ENCODE measurements at regions not wholly inside any gene's neighbourhood (a gene's known extent, or its start where the extent isn't known, plus 50 kb on each side); places are given as distances from the start of the nearest gene placed in this dataset.
"Not testable (repeated sequence)": the region's sequence is repeated elsewhere in the genome, so short reads cannot be mapped to it uniquely, and the experiment has no call there.

- peaks cover 44% of the 10 kb centered on the region for H3K36me3 ChIP-seq
- not testable (repeated sequence) for DNase-seq, H3K27me3 ChIP-seq, H3K4me3 ChIP-seq, H3K9me3 ChIP-seq
Observed at GRCh38 chr6:141460245-141460644, 672.5 kb upstream of the GJE1 start.

- not testable (repeated sequence) for H3K9me3 ChIP-seq, H3K4me3 ChIP-seq, H3K27me3 ChIP-seq, DNase-seq
- peaks cover 39% of the 10 kb centered on the region for H3K36me3 ChIP-seq
Observed at GRCh38 chr6:141457984-141458383, 674.7 kb upstream of the GJE1 start.

GRCh38 chr6:141452354-141452686, 680.4 kb upstream of the GJE1 start:
- Histone ChIP-seq H3K27me3 (no peaks in the 10 kb centered on the region), H3K36me3 (peaks cover 25% of the 10 kb centered on the region), H3K4me3 (no peak overlapping the region), H3K9me3 (peaks cover 4% of the 10 kb centered on the region; the same call in 1 of the 2 replicates)
- peak; percentile 76 for DNase-seq

- H3K27me3 ChIP-seq = no peaks in the 10 kb centered on the region
- H3K36me3 ChIP-seq = peaks cover 27% of the 10 kb centered on the region
- peaks cover 4% of the 10 kb centered on the region; the same call in 1 of the 2 replicates for H3K9me3 ChIP-seq
- H3K4me3 ChIP-seq = no peak overlapping the region
- DNase-seq = peak; percentile 75
Observed at GRCh38 chr6:141451511-141452353, 681.0 kb upstream of the GJE1 start.

DNA sequence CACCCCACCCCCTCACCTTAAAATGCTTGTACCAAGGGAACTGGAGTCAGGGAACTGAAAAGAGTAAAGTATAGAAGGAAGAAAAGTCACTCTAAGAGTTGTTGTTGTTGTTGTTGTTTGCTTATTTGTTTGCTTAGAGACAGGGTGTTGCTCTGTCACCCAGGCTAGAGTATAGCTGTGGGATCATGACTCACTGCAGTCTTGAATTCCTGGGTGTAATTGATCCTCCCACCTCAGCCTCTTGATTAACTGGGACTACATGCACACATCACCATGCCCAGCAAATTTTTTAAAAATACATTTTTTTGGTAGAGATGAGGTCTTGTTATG, 681.6 kb upstream of the GJE1 start:
- DNase-seq = no peak
- Histone ChIP-seq H3K36me3 (peaks cover 27% of the 10 kb centered on the region), H3K4me3 (no peak overlapping the region), H3K9me3 (peaks cover 4% of the 10 kb centered on the region; the same call in 1 of the 2 replicates), H3K27me3 (no peaks in the 10 kb centered on the region)

- DNase-seq = no peak
- Histone ChIP-seq H3K4me3 (no peak overlapping the region), H3K27me3 (no peaks in the 10 kb centered on the region), H3K36me3 (peaks cover 31% of the 10 kb centered on the region), H3K9me3 (peaks cover 4% of the 10 kb centered on the region; the same call in 1 of the 2 replicates)
Observed at GRCh38 chr6:141445928-141446628, 686.6 kb upstream of the GJE1 start.

- Histone ChIP-seq H3K27me3 (no peaks in the 10 kb centered on the region), H3K4me3 (no peak overlapping the region), H3K9me3 (peaks cover 9% of the 10 kb centered on the region; the same call in 1 of the 2 replicates), H3K36me3 (peaks cover 21% of the 10 kb centered on the region)
- no peak for DNase-seq
Observed at GRCh38 chr6:141443668-141444289, 688.9 kb upstream of the GJE1 start.

DNA sequence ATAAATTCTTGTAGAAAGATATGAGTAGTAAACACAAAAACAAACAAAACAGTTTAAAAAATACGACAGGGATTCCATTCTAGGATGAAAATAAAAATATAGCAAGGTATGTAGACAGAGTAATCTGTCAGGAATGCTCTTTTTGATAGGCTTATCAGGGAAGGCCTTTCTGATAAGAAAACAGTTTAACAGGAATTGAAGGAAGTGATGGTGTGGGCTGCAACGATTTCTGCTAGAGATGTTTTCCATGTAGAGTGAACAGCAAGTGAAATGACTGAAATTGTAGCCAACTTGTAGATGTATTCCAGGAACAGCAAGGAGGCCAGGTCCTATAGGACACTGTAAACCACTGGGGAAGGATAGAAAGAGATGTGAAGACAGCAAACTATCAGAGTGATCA, 689.7 kb upstream of the GJE1 start:
- Histone ChIP-seq H3K4me3 (no peak overlapping the region), H3K9me3 (peaks cover 5% of the 10 kb centered on the region; the same call in 1 of the 2 replicates), H3K27me3 (no peaks in the 10 kb centered on the region), H3K36me3 (peaks cover 13% of the 10 kb centered on the region)
- no peak for DNase-seq

- no peak overlapping the region for H3K4me3 ChIP-seq
- H3K9me3 ChIP-seq = peaks cover 16% of the 10 kb centered on the region
- H3K27me3 ChIP-seq = no peaks in the 10 kb centered on the region
- H3K36me3 ChIP-seq = peaks cover 5% of the 10 kb centered on the region
- no peak for DNase-seq
Observed at GRCh38 chr6:141439513-141439912, 693.2 kb upstream of the GJE1 start.

GRCh38 chr6:141437685-141438084, 695.0 kb upstream of the GJE1 start:
- peaks cover 19% of the 10 kb centered on the region for H3K9me3 ChIP-seq
- DNase-seq = no peak
- H3K27me3 ChIP-seq = no peaks in the 10 kb centered on the region
- no peak overlapping the region for H3K4me3 ChIP-seq
- peaks cover 5% of the 10 kb centered on the region for H3K36me3 ChIP-seq

GRCh38 chr6:141437011-141437410, 695.7 kb upstream of the GJE1 start:
- Histone ChIP-seq H3K9me3 (peaks cover 19% of the 10 kb centered on the region), H3K27me3 (no peaks in the 10 kb centered on the region), H3K4me3 (no peak overlapping the region), H3K36me3 (peaks cover 3% of the 10 kb centered on the region)
- no peak for DNase-seq

- no peaks in the 10 kb centered on the region for H3K27me3 ChIP-seq
- peaks cover 19% of the 10 kb centered on the region for H3K9me3 ChIP-seq
- H3K4me3 ChIP-seq = no peak overlapping the region
- H3K36me3 ChIP-seq = no peaks in the 10 kb centered on the region
- DNase-seq = no peak
Observed at GRCh38 chr6:141426400-141426980, 706.2 kb upstream of the GJE1 start.

GRCh38 chr6:141421378-141421777, 711.3 kb upstream of the GJE1 start:
- Histone ChIP-seq H3K27me3 (no peaks in the 10 kb centered on the region), H3K4me3 (no peak overlapping the region), H3K36me3 (no peaks in the 10 kb centered on the region; the same call in 1 of the 2 replicates), H3K9me3 (peaks cover 11% of the 10 kb centered on the region)
- peak; percentile 44 for DNase-seq

DNA sequence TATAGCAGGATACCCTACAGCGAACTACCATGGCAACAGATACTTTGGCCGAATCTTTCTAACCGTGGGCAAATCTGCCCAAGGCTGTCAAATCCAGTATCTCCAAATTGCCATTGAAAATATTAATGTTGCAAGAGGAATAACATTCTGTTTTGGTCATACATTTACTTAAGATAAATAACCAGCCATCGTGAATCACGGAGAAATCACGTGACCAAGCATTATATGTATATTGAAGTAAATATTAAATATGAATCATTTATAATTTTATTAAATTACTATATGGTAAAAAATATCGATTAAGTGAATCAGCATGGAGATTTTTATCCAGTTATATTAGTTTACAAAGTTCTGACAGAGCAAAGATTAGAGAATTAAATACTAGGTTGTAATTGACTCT, 714.6 kb upstream of the GJE1 start:
- Histone ChIP-seq H3K36me3 (no peaks in the 10 kb centered on the region; the same call in 1 of the 2 replicates), H3K4me3 (no peak overlapping the region), H3K27me3 (no peaks in the 10 kb centered on the region), H3K9me3 (no peaks in the 10 kb centered on the region)
- DNase-seq = no peak

- no peak for DNase-seq
- Histone ChIP-seq H3K36me3 (no peaks in the 10 kb centered on the region; the same call in 1 of the 2 replicates), H3K27me3 (no peaks in the 10 kb centered on the region), H3K4me3 (no peak overlapping the region), H3K9me3 (no peaks in the 10 kb centered on the region)
Observed at GRCh38 chr6:141415896-141416295, 716.8 kb upstream of the GJE1 start.

DNA sequence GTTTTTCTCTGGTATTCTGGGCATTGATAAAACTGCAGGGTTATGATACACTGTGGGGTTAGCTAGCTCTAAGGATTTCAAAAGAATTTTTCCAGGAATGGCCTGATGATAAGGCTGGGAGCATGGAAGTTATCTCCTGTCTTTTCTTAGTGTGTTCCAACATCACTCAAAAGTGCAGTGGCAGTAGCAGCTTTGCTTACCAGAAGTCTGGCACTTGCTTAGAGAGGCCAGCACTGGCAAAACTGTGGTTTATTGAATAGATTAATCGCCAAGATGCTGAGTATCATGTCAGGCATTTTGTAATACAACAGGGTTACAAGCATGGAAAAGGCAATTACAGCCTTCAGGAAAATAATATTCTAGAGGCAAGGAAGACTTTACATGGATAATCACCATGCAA, 719.5 kb upstream of the GJE1 start:
- no peak overlapping the region for H3K4me3 ChIP-seq
- peaks cover 2% of the 10 kb centered on the region; the same call in 1 of the 2 replicates for H3K36me3 ChIP-seq
- H3K9me3 ChIP-seq = peaks cover 17% of the 10 kb centered on the region
- H3K27me3 ChIP-seq = no peaks in the 10 kb centered on the region
- no peak for DNase-seq

DNA sequence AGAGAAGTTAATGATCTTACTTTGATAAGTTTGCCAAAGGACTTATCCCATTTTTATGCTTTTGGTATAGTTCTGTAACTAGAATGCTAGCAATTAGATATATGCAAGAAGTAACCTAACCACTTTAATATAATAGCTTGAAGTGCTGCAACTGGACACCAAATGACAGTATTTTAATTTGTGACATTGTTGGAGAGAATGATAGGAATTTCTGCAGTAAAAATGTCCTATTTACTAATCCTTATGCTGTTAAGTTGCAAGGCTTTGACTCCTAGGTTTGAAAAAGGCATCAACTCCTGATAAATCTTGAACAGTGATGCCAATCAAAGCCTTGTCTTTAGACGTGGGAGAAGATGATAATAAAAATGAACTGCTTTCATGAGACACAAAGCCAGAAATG, 726.0 kb upstream of the GJE1 start:
- peaks cover 2% of the 10 kb centered on the region; the same call in 1 of the 2 replicates for H3K36me3 ChIP-seq
- no peak overlapping the region for H3K4me3 ChIP-seq
- no peaks in the 10 kb centered on the region for H3K27me3 ChIP-seq
- no peak for DNase-seq
- H3K9me3 ChIP-seq = peaks cover 21% of the 10 kb centered on the region
